HCT116 (cell line): ENCODE measurements at regions not wholly inside any gene's neighbourhood (a gene's known extent, or its start where the extent isn't known, plus 50 kb on each side); places are given as distances from the start of the nearest gene placed in this dataset.

Experiments used
- ATAC-seq: fragments of 200-7000 bp; cut with Tn5 transposase; 2 replicates; pipeline ENCODE4 v1.9.1; 2020; ENCODE audit warnings: mild to moderate bottlenecking, moderate library complexity
- BruUV-seq: library from RNA; stranded (reverse); fragments of 400-500 nt; replicated peaks from 2 replicates; lab custom pipeline; 2021; lab: Mats Ljungman, UMichigan
- CTCF ChIA-PET: fragments of 300-600 bp; sonication (Branson Sonifier 250); formaldehyde crosslinking; loops from one replicate; lab custom pipeline; 2021; ENCODE audit warnings: antibody characterized with exemption; lab: Charles Lee
- POLR2A ChIA-PET: fragments of 300-600, 350-600 bp; sonication (Branson Sonifier 250); formaldehyde crosslinking; loops from one replicate; lab custom pipeline; 2021; ENCODE audit warnings: antibody characterized with exemption; lab: Charles Lee
- RAD21 ChIA-PET, 2 experiments: fragments of 300-600 bp; sonication (Branson Sonifier 250); formaldehyde crosslinking; loops; one replicate each; lab custom pipeline; 2023; ENCODE audit warnings: low total read pairs in 2 of 2; ENCODE audit not compliant: uncharacterized antibody in 2 of 2, unreplicated experiment in 2 of 2, low non-redundant PET in 1 of 2; lab: Charles Lee
- DNase-seq: peaks from one replicate; pipeline ENCODE4 v3.0.0-alpha.2; 2010; ENCODE audit warnings: low read depth, low spot score
- H2AFZ ChIP-seq: fragments of 200-600 bp; shearing (Covaris generic), sonication (generic); 2 replicates; pipeline ENCODE4 v1.6.1; 2017; ENCODE audit warnings: low read depth, mixed run types, mixed read lengths, antibody characterized with exemption, low read length; ENCODE audit not compliant: poor library complexity, severe bottlenecking
- H3K27ac ChIP-seq: 2 replicates; pipeline ENCODE4 v1.5.1; 2012; ENCODE audit warnings: low read depth, low read length
- H3K27me3 ChIP-seq: fragments of 200-600 bp; sonication (generic); 2 replicates; pipeline ENCODE4 v1.6.1; 2016; ENCODE audit warnings: mixed run types, low read length, mixed read lengths; ENCODE audit not compliant: insufficient read depth
- H3K36me3 ChIP-seq, 2 experiments: fragments of 200-500 bp in 1 of 2; fragments of 200-600 bp in 1 of 2; sonication (Bioruptor generic) in 1 of 2; sonication (generic) in 1 of 2; 2 replicates each; pipeline versions ENCODE4 v1.5.1 to v1.6.1; 2014 to 2016; ENCODE audit warnings: low read length in 2 of 2, inconsistent platforms in 1 of 2, mixed read lengths in 1 of 2, mixed run types in 1 of 2; ENCODE audit not compliant: insufficient read depth in 2 of 2, control insufficient read depth in 1 of 2
- H3K4me1 ChIP-seq, 2 experiments: fragments of 200-600 bp in 1 of 2; sonication (generic) in 1 of 2; 2 replicates each; pipeline versions ENCODE4 v1.5.1 to v1.6.1; 2012 to 2017; ENCODE audit warnings: low read length in 2 of 2, inconsistent platforms in 1 of 2, mild to moderate bottlenecking in 1 of 2, mixed read lengths in 1 of 2, mixed run types in 1 of 2, moderate library complexity in 1 of 2; ENCODE audit not compliant: insufficient read depth in 2 of 2, control insufficient read depth in 1 of 2
- H3K4me2 ChIP-seq: fragments of 200-600 bp; sonication (generic); 2 replicates; pipeline ENCODE4 v1.6.1; 2017; ENCODE audit warnings: mixed run types, low read length, mixed read lengths
- H3K4me3 ChIP-seq, 2 experiments: fragments of 200-600 bp in 1 of 2; sonication (generic) in 1 of 2; replicated peaks in 1 of 2; 2 replicates each; pipeline ENCODE4 v1.5.1; 2011 to 2016; ENCODE audit warnings: low read length in 2 of 2, control low read depth in 1 of 2, low read depth in 1 of 2, mild to moderate bottlenecking in 1 of 2, mixed read lengths in 1 of 2, mixed run types in 1 of 2
- H3K79me2 ChIP-seq: fragments of 200-600 bp; sonication (generic); 2 replicates; pipeline ENCODE4 v1.6.1; 2017; ENCODE audit warnings: mild to moderate bottlenecking, mixed run types, low read length, moderate library complexity, mixed read lengths; ENCODE audit not compliant: insufficient read depth
- H3K9ac ChIP-seq: fragments of 200-600 bp; sonication (generic); 2 replicates; pipeline ENCODE4 v1.6.1; 2016; ENCODE audit warnings: low read length, mixed read lengths
- H3K9me2 ChIP-seq: fragments of 200-600 bp; sonication (generic), shearing (Covaris generic); 2 replicates; pipeline ENCODE4 v1.6.1; 2017; ENCODE audit warnings: mixed run types, mild to moderate bottlenecking, moderate library complexity; ENCODE audit not compliant: insufficient read depth
- H3K9me3 ChIP-seq, 2 experiments: fragments of 200-500 bp in 1 of 2; fragments of 200-600 bp in 1 of 2; sonication (Bioruptor generic) in 1 of 2; sonication (generic) in 1 of 2; 2 replicates each; pipeline ENCODE4 v1.6.1; 2014 to 2017; ENCODE audit warnings: low read length in 2 of 2, mixed read lengths in 2 of 2, inconsistent platforms in 1 of 2, low read depth in 1 of 2, mild to moderate bottlenecking in 1 of 2, mixed run types in 1 of 2, moderate library complexity in 1 of 2; ENCODE audit not compliant: control insufficient read depth in 1 of 2, insufficient read depth in 1 of 2
- H4K20me1 ChIP-seq: fragments of 200-600 bp; sonication (generic), shearing (Covaris generic); 2 replicates; pipeline ENCODE4 v1.6.1; 2017; ENCODE audit warnings: mixed run types, mild to moderate bottlenecking, moderate library complexity; ENCODE audit not compliant: insufficient read depth
- CBX3 ChIP-seq: IDR thresholded peaks from 2 replicates; pipeline ENCODE4 v1.6.1; 2012; ENCODE audit warnings: low read depth
- CEBPB ChIP-seq: IDR thresholded peaks from 2 replicates; pipeline ENCODE4 v1.6.1; 2012; ENCODE audit warnings: low read depth
- EGR1 ChIP-seq: IDR thresholded peaks from 2 replicates; pipeline ENCODE4 v1.6.1; 2012; ENCODE audit warnings: low read depth
- ELF1 ChIP-seq: IDR thresholded peaks from 2 replicates; pipeline ENCODE4 v1.6.1; 2012; ENCODE audit warnings: low read depth, borderline replicate concordance
- EZH2phosphoT487 ChIP-seq: fragments of 200-600 bp; IDR thresholded peaks from 2 replicates; pipeline ENCODE4 v1.6.1; 2018; ENCODE audit warnings: antibody characterized with exemption, borderline replicate concordance
- FOSL1 ChIP-seq: IDR thresholded peaks from 2 replicates; pipeline ENCODE4 v1.6.1; 2012; ENCODE audit warnings: low read depth
- POLR2AphosphoS5 ChIP-seq: IDR thresholded peaks from 2 replicates; pipeline ENCODE4 v1.6.1; 2011; ENCODE audit warnings: mild to moderate bottlenecking, low read depth, low read length, moderate library complexity
- SIN3A ChIP-seq: IDR thresholded peaks from 2 replicates; pipeline ENCODE4 v1.6.1; 2012; ENCODE audit warnings: low read depth
- SRF ChIP-seq: IDR thresholded peaks from 2 replicates; pipeline ENCODE4 v1.6.1; 2012; ENCODE audit warnings: low read depth
- YY1 ChIP-seq: IDR thresholded peaks from 2 replicates; pipeline ENCODE4 v1.6.1; 2011; ENCODE audit warnings: low read length, low read depth, moderate library complexity, mild to moderate bottlenecking; ENCODE audit not compliant: insufficient replicate concordance; ENCODE audit errors: extremely low read depth
- ZNF274 ChIP-seq: fragments of 200-500 bp; sonication (Bioruptor generic); IDR thresholded peaks from 2 replicates; pipeline ENCODE4 v1.6.1; 2014; ENCODE audit warnings: mild to moderate bottlenecking, low read depth, low read length, inconsistent platforms
- intact Hi-C: fragments of 100-400 bp; cut with micrococcal nuclease; formaldehyde crosslinking; loops from 2 replicates; pipeline ENCODE4 v1.10.0; 2022
- TF ChIP-seq, protein P1 (sequence below), 3 experiments: fragments of 200-600 bp in 1 of 3; sonication (generic) in 1 of 3; IDR thresholded peaks in 2 of 3; conservative IDR thresholded peaks in 1 of 3; 2 replicates each; pipeline ENCODE4 v1.5.1; 2012 to 2017; ENCODE audit warnings: low read depth in 2 of 3, low read length in 2 of 3, antibody characterized with exemption in 1 of 3, borderline replicate concordance in 1 of 3, control low read depth in 1 of 3, mild to moderate bottlenecking in 1 of 3, mixed read lengths in 1 of 3, mixed run types in 1 of 3, moderate library complexity in 1 of 3; ENCODE audit not compliant: insufficient read depth in 1 of 3
- TF ChIP-seq, protein P2 (sequence below): IDR thresholded peaks from 2 replicates; pipeline ENCODE4 v1.6.1; 2012; ENCODE audit warnings: low read depth
- TF ChIP-seq, protein P3 (sequence below): IDR thresholded peaks from 2 replicates; pipeline ENCODE4 v1.6.1; 2012

DNA sequence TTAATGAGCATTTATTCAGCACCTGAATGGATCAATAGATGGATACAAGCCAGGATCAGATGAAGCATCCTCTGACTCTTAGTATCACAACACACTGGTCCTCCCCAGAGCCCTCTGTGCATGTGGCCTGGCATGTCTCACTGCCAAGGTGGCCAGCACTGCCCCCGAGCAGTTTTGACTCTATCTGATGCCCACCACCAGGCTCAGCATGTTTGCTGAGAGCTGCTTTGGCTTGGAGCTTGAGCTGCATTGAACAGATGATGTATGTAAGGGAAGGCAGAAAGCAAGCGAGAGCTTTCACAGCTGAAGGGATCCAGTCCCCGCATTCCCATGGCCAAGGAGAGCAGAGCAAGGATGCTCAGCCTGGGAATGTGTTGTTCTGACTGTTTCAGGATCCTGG, 320.3 kb downstream of the BUD13 start:
- Histone ChIP-seq H3K36me3 (no peaks in the 10 kb centered on the region), H3K4me2 (no peak overlapping the region), H3K4me1 (no peaks in the 10 kb centered on the region), H3K79me2 (no peaks in the 10 kb centered on the region), H3K9ac (no peak overlapping the region), H3K27ac (no peak overlapping the region), H3K9me2 (no peaks in the 10 kb centered on the region), H4K20me1 (no peaks in the 10 kb centered on the region), H3K4me3 (no peak overlapping the region), H3K27me3 (0 out of 2 replicates have a peak, but pooled peaks cover 5% of the 10 kb centered on the region), H3K9me3 (no peaks in the 10 kb centered on the region), H2AFZ (no peak overlapping the region)
- ChIA-PET POLR2A (no interaction called here), CTCF (interaction anchor here (1.0 kb wide), 1 partner anchor 189 kb away, joined by 3 read pairs; no protein-coding TSS in a partner anchor), RAD21 (no interaction called here)
- no peak for TF ChIP-seq POLR2AphosphoS5
- TF ChIP-seq CEBPB, result no peak
- no peak for TF ChIP-seq FOSL1
- no peak for TF ChIP-seq YY1
- TF ChIP-seq, protein P1, sequence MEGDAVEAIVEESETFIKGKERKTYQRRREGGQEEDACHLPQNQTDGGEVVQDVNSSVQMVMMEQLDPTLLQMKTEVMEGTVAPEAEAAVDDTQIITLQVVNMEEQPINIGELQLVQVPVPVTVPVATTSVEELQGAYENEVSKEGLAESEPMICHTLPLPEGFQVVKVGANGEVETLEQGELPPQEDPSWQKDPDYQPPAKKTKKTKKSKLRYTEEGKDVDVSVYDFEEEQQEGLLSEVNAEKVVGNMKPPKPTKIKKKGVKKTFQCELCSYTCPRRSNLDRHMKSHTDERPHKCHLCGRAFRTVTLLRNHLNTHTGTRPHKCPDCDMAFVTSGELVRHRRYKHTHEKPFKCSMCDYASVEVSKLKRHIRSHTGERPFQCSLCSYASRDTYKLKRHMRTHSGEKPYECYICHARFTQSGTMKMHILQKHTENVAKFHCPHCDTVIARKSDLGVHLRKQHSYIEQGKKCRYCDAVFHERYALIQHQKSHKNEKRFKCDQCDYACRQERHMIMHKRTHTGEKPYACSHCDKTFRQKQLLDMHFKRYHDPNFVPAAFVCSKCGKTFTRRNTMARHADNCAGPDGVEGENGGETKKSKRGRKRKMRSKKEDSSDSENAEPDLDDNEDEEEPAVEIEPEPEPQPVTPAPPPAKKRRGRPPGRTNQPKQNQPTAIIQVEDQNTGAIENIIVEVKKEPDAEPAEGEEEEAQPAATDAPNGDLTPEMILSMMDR (IDR thresholded peaks at IDR 0.05 in 2 of 3, conservative IDR thresholded peaks at IDR 0.05 in 1 of 3; ENCODE audit: borderline replicate concordance in 1 of 3, insufficient read depth in 1 of 3, low read depth in 2 of 3, low read length in 2 of 3), result no peak
- no TSS peak for BruUV-seq
- ATAC-seq, result no peak
- intact Hi-C loops, result no loop called here
- no peak for DNase-seq

DNA sequence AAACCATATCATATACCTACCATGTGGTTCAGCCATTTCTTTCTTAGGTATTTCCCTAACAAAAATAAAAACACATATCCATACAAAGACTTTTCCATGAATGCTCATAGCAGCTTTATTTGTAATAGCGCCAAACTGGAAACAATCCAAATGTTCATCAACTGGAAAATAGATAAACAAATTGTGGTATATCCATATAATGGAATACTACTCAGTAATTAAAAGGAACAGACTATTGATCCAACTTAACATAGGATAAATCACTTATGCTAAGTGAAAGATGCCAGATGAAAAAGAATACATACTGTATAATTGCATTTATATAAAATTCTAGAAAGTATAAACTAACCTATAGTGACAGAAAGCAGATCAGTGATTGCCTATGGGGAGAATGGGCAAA, 323.3 kb downstream of the BUD13 start:
- Histone ChIP-seq H4K20me1 (no peaks in the 10 kb centered on the region), H3K9me2 (no peaks in the 10 kb centered on the region), H3K4me2 (no peak overlapping the region), H3K4me1 (no peaks in the 10 kb centered on the region), H2AFZ (no peak overlapping the region), H3K9ac (no peak overlapping the region), H3K36me3 (no peaks in the 10 kb centered on the region), H3K79me2 (no peaks in the 10 kb centered on the region), H3K9me3 (no peaks in the 10 kb centered on the region), H3K27me3 (peaks cover 9% of the 10 kb centered on the region; the same call in 1 of the 2 replicates), H3K4me3 (no peak overlapping the region), H3K27ac (no peak overlapping the region)
- no peak for DNase-seq
- BruUV-seq, result no TSS peak
- intact Hi-C loops, result no loop called here
- ChIA-PET CTCF (no interaction called here), POLR2A (no interaction called here), RAD21 (no interaction called here)
- no peak for ATAC-seq
- no peak for TF ChIP-seq YY1
- no peak for TF ChIP-seq SIN3A
- no peak for TF ChIP-seq SRF
- TF ChIP-seq ZNF274, result no peak
- no peak for TF ChIP-seq ELF1
- TF ChIP-seq POLR2AphosphoS5, result no peak
- TF ChIP-seq CEBPB, result no peak
- TF ChIP-seq, protein P2, sequence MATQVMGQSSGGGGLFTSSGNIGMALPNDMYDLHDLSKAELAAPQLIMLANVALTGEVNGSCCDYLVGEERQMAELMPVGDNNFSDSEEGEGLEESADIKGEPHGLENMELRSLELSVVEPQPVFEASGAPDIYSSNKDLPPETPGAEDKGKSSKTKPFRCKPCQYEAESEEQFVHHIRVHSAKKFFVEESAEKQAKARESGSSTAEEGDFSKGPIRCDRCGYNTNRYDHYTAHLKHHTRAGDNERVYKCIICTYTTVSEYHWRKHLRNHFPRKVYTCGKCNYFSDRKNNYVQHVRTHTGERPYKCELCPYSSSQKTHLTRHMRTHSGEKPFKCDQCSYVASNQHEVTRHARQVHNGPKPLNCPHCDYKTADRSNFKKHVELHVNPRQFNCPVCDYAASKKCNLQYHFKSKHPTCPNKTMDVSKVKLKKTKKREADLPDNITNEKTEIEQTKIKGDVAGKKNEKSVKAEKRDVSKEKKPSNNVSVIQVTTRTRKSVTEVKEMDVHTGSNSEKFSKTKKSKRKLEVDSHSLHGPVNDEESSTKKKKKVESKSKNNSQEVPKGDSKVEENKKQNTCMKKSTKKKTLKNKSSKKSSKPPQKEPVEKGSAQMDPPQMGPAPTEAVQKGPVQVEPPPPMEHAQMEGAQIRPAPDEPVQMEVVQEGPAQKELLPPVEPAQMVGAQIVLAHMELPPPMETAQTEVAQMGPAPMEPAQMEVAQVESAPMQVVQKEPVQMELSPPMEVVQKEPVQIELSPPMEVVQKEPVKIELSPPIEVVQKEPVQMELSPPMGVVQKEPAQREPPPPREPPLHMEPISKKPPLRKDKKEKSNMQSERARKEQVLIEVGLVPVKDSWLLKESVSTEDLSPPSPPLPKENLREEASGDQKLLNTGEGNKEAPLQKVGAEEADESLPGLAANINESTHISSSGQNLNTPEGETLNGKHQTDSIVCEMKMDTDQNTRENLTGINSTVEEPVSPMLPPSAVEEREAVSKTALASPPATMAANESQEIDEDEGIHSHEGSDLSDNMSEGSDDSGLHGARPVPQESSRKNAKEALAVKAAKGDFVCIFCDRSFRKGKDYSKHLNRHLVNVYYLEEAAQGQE, result no peak
- no peak for TF ChIP-seq CBX3
- no peak for TF ChIP-seq EZH2phosphoT487
- TF ChIP-seq EGR1, result no peak
- TF ChIP-seq, protein P3, sequence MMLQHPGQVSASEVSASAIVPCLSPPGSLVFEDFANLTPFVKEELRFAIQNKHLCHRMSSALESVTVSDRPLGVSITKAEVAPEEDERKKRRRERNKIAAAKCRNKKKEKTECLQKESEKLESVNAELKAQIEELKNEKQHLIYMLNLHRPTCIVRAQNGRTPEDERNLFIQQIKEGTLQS, result no peak
